ENCODE measurements at regions not wholly inside any gene's neighbourhood (a gene's known extent, or its start where the extent isn't known, plus 50 kb on each side); places are given as distances from the start of the nearest gene placed in this dataset.
"Not testable (repeated sequence)": the region's sequence is repeated elsewhere in the genome, so short reads cannot be mapped to it uniquely, and the experiment has no call there.

DNA sequence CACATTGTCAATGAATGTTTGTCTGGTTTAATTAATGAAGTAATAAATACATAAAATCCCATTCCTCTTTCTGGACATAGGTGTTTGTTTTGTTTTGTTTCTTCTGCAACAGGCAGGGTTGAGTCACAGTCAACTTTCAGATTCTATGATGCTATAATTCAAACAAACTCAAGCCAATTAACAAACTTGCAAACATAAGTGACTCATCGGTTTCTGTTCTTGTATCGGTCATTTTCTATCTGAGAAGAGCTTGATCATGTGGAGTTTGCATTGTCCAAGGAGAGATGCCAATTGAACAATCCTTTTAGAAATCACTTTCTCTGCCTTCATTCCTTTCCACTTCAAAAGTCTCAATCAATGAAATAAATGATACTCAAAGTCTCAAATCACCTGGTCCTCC lies 294.2 kb upstream of the C16orf82 start:
- DNase-seq (ENCODE audit: low read depth): no peak

DNA sequence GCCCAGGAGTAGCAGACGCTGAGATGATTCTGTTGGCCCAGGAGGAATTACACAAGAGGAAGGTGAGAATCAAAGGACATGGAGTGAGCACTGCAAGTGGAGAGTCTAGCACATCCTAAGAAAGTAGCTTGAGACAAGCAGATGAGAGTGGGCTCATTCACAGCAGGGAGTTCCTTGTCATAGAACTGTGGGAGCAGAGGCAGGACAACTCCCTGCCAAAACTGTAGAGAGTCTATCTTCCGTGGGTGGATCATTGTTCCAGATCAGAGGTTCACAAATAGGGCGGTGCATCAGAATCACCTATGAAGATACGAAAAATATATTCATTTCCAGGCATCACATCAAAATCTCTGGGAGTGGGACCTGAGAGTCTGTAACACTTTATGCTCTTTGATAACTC lies 288.9 kb upstream of the C16orf82 start:
- no peak for DNase-seq (ENCODE audit: low read depth)

DNA sequence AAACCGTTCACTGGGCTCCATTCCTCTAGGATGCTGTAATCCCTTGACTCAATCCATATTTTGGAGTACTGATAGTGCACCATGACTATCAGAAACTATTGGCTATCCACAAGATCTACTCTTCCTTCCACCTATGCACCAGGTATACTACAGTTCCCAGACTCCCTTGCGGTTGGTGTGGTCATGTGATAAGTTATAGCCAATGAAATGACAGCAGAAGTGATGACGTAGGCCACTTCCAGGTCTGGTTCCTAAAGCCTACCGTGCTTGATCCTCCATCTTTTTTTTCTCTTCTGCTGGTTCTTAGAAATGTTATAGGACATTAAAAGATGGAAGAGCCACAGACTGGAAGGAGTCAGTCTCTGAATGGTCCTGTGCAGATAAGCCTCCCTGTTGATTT lies 278.8 kb upstream of the C16orf82 start:
- no peak for DNase-seq (ENCODE audit: low read depth)

DNA sequence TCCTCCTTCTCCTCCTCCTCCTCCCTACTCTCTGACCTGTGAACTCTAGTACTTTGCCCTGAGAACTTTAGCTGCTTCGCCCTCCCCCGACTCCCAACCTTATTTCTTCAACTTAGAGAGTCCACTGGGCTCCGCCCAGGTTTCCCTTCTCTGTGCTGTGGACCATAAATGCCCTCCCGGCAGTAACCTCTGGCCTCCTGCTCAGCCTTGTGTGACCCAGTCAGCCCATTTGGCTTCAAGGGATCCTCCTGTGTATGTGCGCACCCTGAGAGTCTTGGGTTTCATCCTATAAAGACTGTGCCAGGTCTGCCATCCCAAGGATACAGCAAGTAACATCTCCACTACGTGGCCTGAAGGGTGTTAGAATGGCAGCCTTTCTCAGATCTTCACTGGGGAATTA lies 275.6 kb upstream of the C16orf82 start:
- no peak for DNase-seq (ENCODE audit: low read depth)

DNA sequence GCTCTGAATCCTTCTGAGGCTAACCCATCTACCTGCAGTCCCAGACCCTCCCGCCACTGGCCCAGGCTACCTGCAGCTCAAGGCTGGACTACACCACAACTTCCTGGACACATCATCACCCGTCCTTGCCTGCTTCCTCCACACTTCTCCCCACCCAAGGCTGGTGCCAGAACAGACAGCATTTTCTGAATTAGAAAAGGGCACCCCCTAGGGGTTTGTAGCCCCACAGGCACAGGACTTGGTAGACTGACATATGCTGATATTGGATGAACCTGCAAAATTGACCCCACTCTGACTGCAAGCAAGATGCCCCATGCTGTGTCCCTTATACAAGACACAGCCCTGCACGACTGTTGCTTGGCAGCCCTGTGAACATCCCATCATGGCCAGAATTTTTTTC lies 271.5 kb upstream of the C16orf82 start:
- no peak for DNase-seq (ENCODE audit: low read depth)

DNA sequence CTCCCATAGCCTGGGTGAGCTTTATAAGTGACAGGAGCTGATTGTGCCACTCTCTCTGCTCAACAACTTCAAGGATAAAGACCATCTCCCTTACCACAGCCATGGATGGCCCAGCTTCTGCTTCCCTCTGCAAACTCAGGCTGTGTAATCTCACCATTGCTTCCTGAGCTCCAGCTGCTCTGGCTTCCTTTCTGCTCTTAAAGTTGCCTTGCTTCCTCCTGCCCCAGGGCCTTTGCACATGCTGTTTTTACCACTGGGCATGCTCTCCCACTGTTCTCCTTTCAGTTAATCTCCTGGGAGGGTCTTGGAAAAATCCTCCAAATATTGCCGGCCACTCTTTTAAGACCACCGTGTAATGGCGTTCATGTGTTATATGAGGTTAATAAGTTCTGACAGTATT lies 265.1 kb upstream of the C16orf82 start:
- DNase-seq (ENCODE audit: low read depth): no peak

DNA sequence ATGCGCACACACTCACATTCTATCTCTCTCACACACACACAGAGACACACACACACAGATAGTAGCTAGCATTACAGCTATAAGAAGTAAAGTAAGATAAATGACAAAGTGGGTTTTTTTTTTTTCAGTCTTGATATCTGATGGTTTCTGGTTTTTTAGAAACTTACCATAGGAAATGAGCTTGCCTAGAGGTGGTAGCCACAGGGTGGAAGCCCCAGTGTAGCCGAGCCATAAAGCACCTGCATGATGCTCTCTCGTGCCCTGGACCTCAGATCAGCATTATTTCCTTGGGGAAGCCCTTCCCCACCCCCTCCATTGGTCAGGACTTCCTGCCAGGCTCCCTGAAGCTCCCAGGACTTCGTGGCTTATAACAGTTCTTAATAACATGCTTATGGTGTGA lies 264.3 kb upstream of the C16orf82 start:
- no peak for DNase-seq (ENCODE audit: low read depth)

DNA sequence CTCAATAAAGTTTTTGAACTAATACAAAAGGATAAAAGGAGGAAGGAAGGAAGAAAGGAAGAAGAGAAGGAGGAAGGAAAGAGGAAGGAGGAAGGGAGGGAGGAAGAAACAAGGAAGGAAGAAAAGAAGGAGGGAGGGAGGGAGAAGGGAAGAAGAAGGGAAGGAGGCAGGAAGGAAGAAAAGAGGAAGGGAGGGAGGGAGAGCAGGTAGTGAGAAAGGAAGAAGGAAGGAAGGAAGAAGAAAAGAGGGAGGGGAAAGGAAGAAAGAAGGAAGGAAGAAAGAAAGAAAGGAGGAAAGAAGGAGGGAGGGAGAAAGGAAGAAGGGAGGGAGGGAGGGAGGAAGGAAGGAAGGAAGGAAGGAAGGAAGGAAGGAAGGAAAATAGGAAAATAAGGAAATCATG lies 263.8 kb upstream of the C16orf82 start:
- no peak for DNase-seq (ENCODE audit: low read depth)

DNA sequence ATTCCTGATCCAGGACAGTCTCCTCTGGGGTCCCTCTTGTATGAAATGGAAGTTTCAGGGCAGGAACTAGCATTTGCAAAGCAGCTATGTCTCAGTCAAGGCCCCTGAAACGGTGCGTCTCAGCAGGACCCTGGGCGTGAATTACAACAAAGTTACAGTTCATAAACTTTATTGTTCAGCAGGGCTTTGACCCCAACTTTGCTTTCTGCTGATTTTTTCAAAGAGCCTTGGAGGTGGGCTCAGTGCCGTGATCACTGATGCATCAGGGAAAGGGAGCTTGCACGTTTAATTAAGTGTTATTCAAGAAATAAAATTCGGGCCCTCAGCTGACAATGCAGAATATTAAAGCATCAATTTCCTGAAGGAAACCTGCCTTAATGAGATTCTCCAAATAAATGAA lies 260.1 kb upstream of the C16orf82 start:
- DNase-seq (ENCODE audit: low read depth): no peak

DNA sequence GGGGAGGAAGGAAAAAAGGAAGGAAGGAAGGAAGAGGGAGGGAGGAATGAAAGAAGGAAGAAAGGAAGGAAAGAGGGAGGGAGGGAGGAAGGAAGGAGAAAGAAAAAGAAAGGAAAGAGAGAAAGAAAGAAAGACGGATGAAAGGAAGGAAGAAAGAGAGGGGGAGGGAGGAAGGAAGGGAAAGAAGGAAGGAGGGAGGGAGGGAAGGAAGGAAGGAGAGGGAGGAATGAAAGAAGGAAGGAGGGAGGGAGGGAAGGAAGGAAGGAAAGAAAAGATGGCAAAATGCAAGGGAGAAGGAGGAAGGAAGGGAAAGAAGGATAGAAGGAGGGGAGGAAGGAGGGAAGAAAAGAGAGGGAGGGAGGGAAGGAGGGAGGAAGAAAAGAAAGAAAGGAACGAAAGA lies 257.3 kb upstream of the C16orf82 start:
- DNase-seq (ENCODE audit: low read depth): no peak

DNA sequence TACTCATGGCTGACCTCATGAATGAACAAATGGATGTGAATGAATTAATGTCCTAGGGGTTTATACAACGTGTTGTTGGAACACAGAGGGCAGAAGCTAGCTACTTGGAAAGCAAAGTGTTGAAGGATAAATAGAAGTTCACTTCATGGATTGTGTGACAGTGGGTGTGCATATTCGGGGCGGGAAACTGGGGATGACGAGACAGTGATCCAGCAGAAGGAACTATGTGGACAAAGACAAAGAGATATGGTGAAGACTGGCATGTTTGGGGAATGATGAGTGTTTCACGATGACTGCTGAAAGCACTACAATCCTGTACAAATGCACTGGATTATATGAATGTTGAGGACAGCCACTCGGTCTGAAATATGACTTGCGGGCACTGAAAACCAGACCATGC lies 250.5 kb upstream of the C16orf82 start:
- no peak for DNase-seq (ENCODE audit: low read depth)

DNA sequence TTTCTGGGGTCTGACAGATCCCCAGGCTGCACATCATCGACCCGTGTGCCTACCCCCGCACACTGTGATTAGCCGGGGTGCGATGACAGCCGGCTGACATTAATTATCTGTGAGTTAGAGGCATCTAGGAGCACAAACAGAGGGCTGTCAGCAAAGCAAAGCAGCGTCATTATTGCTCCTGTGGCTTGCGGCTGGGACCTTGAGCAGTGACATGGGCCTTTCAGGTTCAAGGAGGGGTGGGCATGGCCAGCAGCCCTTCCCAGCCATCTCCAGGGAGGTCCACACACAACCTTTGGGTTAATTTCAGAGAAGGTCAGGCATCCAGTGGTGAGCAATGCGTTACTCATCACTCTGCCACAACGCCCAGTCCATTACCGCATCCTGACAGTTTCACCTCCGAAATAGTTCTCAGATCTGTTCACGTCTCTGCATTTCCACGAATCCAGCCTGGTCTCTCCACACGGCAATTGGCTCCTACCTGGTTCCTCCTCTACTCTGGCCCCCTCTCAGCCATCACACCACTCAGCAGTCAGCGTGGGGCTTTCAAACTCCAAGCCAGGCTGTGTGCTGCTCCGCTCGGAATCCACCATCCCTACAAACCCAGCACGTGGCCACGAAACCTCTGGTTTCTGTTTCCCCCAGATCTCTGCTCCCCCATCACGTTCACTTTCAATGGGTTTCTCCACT lies 249.7 kb upstream of the C16orf82 start:
- DNase-seq (ENCODE audit: low read depth): no peak

DNA sequence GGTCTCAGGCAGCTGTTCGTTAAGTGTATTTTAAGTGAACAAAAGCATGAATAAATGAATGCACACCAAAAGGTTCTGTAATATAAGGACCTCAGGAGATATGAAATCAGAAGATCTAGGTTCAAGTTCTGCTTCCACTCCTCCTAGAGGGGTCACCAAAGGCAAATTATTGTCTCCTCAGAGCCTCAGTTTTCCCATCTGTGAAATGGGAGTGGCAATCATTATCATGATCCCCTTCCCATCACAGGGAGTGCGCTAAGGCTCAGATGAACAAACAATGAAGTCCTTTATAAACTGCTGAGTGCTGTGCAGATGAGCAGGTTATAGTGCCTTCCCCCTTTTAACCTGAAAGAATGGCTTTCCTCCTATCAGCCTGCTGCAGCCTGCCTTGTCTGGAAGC lies 248.3 kb upstream of the C16orf82 start:
- DNase-seq (ENCODE audit: low read depth): no peak

DNA sequence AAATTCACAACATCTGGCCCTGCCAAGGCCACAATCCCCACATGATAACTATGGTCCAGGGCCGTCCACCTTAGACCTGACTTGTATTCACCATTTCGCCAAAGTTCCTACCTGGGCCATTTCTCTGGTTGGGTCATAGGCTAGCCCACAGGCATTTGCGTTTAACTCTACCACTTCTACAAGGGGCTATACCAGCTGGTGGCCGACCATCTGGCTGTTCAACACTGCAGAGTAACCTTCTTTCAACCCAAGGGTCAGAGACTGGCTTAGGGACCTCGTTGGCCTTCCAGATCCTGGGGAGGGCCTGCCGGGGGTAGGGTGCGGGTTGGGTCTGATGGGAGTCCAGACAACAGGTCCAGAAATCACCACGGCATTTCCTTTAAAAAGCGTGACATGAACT lies 242.3 kb upstream of the C16orf82 start:
- DNase-seq (ENCODE audit: low read depth): no peak

DNA sequence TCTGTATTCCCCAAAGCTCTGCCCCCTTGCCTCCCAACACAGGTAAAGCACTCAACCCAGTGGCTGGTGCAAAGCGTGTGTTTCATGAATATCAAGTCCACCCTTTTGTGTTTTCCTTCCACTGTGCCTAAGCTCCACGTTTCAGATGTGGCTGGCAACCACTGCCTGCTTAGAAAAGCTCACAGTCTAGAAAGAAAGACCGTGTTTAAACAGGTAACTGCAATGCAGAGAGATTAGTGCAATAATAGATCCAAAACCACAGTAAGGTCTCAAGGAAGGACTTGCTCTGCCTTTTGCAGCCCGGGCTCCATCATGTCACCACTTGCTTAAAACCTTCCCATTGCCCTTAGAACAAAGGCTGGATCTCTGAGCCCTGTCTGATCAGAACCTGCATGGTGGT lies 240.2 kb upstream of the C16orf82 start:
- no peak for DNase-seq (ENCODE audit: low read depth)

DNA sequence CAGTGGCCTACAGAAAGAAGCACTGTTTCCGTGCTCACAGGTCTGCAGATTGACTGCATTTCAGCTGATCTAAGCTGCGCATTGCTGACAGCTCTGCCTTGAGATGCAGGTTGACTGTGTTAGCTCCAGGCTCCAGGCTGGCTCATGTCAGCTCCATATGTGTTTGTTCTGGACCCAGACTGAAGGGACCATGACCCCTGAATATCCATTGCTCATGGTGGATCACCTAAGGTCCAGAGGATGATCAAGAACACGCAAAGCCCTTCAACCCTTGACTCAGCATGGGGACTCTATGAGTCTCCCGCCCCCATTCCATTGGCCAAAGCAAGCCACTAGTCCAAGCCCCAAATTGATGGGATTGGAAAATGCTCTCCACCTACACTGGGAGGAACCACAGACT lies 239.3 kb upstream of the C16orf82 start:
- DNase-seq (ENCODE audit: low read depth): no peak

DNA sequence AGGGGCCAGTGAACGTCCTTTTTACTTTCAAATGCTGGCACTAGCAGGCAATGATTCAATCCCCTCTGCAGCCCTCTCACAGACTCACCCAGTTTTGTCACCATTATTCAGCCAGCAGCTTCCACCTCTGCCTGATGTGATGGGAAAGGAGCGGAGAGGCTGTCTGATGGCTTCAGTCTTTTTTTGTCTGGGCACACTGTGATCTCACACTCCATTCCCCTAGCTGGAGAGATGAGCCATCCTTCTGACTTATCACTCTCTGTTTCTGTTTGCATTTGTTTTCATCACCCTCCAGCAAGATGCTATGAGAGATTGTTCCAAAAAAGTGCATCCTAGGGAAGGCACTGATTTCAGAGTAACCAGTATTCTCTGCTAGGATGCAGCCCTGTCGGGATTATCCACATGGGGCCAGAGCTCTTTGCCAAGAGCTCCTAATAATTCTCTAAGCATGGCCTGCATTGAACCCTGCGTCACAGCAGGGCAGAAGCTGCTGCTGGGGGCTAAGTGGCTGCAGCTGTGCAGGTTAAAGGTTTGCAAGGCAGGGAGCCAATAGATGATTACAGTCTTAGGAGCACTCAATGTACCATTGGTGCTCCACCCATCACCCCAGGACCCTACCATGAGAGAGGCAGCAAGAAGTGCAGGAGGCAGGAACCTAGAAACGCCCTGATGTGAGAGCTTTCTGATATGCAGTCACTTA lies 236.1 kb upstream of the C16orf82 start:
- DNase-seq (ENCODE audit: low read depth): no peak

DNA sequence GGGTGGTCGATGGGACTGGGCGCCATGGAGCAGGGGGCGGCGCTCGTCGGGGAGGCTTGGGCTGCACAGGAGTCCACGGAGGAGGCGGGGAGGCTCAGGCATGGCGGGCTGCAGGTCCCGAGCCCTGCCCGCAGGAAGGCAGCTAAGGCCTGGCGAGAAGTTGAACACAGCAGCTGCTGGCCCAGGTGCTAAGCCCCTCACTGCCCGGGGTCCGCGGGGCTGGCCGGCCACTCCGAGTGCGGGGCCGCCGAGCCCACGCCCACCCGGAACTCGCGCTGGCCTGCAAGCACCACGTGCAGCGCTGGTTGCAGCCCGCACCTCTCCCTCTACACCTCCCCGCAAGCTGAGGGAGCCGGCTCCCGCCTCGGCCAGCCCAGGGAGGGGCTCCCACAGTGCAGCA lies 230.6 kb upstream of the C16orf82 start:
- not testable (repeated sequence) for DNase-seq (ENCODE audit: low read depth)

DNA sequence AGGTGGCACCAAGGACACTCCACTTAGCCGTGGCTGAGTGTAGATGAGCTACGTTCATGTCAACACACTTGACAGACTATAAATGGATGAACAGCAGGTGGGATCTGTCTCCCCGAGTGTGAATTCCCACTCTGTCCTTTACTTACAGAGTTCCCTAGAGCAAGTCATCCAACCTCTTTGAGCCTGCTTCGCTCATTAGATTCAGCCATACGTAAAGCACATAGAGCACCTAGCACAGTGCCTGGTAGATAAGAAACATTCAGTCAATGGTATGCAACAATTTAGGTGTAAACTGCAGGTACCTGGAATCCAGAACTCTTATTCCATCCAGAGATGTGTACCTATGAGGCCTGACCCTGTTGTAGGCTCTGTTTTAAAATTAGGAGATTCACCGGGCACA lies 227.8 kb upstream of the C16orf82 start:
- no peak for DNase-seq (ENCODE audit: low read depth)

DNA sequence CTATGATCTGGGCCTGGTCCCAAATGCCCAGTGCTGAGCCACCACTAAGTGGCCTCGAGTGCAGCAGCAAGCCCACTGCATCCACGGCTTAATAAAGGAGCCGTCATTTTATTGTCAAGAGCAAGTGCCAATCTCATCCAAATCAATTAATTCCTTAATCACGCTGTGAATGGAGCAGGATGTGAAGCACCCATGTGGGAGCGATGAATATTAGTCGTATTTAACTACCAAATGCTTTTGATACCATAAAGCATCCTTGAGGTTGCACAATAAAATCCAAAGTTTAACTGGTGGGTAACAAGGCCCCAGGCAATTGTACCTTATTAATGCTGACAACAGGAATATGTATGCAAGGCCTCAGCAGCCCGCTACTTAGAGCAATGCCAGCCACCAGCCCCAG lies 226.0 kb upstream of the C16orf82 start:
- DNase-seq (ENCODE audit: low read depth): no peak

DNA sequence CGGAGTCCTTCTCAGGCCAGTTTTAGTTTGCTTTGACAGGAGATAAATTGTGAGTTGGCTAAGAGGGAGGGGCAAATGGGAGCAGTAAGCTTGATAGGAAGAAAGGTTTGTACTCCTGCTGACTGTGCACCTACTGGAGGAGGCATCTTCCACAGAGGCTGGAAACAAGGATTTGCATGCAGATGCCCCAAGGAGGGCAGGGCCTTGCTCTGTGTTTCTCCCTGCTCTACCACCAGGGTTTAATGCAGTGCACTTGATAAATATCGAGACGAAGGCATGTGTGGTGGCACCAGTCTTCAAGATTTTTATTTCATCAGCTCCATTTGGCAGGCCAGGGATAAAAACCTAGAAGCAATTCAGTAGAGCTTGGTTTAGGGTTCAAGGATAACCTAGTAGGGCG lies 210.5 kb upstream of the C16orf82 start:
- DNase-seq (ENCODE audit: low read depth): no peak

DNA sequence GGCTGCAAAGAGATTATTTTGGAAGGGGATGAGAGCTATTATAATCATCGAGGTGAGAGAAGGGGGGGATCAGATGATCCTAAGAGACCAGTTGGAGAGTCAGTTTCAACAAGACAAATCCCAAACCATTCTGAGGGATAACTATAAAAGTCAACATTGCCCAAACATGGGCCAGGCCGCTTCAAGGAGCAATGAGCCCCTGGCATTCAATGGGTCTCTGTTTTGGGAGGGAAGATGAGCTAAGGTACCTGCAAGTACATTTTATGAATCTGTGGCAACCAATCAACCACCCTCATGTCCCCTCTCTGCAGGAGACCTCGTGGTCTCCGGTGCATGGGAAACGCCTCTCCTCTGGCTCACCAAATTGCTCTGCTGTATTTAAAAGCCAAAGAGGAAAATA lies 209.9 kb upstream of the C16orf82 start:
- no peak for DNase-seq (ENCODE audit: low read depth)

DNA sequence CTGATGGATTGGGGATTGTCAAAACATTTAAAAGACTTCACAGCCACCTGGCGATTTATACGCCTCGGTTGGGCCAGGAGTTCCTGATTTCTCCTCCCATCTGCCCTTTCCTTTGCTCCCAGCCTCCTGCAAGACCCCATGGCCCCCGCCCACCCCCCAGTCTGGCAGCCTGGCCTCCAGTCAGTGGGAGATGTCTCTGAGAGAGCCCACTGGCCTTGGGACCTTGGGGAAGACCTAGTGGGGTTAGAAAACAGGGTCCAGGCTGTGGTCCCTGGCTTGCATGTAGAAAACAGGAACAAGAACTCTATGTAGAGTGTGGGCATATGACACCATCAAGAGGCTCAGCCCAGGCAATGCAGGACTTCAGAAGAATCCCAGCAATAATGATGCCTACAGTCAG lies 209.4 kb upstream of the C16orf82 start:
- no peak for DNase-seq (ENCODE audit: low read depth)

DNA sequence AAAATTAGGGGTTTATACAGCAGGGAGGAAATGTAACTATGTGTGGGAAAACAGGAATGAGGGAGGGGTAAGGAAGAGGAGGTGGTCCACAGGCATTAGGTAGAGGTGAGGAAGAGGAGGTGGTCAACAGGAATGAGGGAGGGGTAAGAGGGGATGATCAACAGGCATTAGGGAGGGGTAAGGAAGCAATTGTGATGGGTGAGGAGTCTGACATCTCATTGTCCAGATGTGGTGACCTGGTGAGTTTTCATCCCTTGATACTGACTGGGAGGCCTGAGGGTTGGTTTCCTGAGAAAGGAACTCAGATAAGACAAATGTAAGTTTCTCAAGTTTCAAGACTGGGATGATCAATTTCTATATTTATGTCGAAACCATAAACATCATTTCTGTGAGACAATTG lies 206.2 kb upstream of the C16orf82 start:
- DNase-seq (ENCODE audit: low read depth): no peak

All from LHCN-M2 (cell line).